ENCODE measurements at regions not wholly inside any gene's neighbourhood (a gene's known extent, or its start where the extent isn't known, plus 50 kb on each side); places are given as distances from the start of the nearest gene placed in this dataset.
A peak's percentile ranks its signal among the peaks of the same experiment; 100 is the strongest.

GRCh38 chr15:48049736-48050135 lies 71.1 kb upstream of the SLC24A5 start:
- Histone ChIP-seq H3K4me3 (ENCODE audit: low read length) (no peak overlapping the region), H3K27me3 (ENCODE audit: control insufficient read depth, insufficient read depth) (no peaks in the 10 kb centered on the region), H3K27ac (ENCODE audit: low read length) (no peak overlapping the region), H3K9me3 (ENCODE audit: control insufficient read depth, low read length) (no peaks in the 10 kb centered on the region), H3K4me1 (ENCODE audit: control insufficient read depth, insufficient read depth, low read length) (no peaks in the 10 kb centered on the region)
- intact Hi-C loops (cut with DNase I), result no loop called here
- no peak for ATAC-seq
- DNase-seq, result no peak

- DNase-seq, result no peak
- Histone ChIP-seq H3K27me3 (ENCODE audit: control insufficient read depth, insufficient read depth) (no peaks in the 10 kb centered on the region), H3K4me1 (ENCODE audit: control insufficient read depth, insufficient read depth, low read length) (no peaks in the 10 kb centered on the region), H3K4me3 (ENCODE audit: low read length) (no peak overlapping the region), H3K27ac (ENCODE audit: low read length) (no peak overlapping the region), H3K9me3 (ENCODE audit: control insufficient read depth, low read length) (no peaks in the 10 kb centered on the region)
- intact Hi-C loops (cut with DNase I), result no loop called here
- 49% methylated on average over 2 of the region's 2 CpGs for WGBS
- no peak for ATAC-seq
These were observed 67.8 kb upstream of the SLC24A5 start for GRCh38 chr15:48052946-48053345.

- H3K27me3 ChIP-seq (ENCODE audit: control insufficient read depth, insufficient read depth), result no peaks in the 10 kb centered on the region
- ATAC-seq, result no peak
- intact Hi-C loops (cut with DNase I), result no loop called here
- no peak overlapping the region for H3K4me3 ChIP-seq (ENCODE audit: low read length)
- H3K27ac ChIP-seq (ENCODE audit: low read length), result no peak overlapping the region
- H3K4me1 ChIP-seq (ENCODE audit: control insufficient read depth, insufficient read depth, low read length), result no peaks in the 10 kb centered on the region
- DNase-seq, result no peak
- H3K9me3 ChIP-seq (ENCODE audit: control insufficient read depth, low read length), result no peaks in the 10 kb centered on the region
These were observed 62.4 kb upstream of the SLC24A5 start for GRCh38 chr15:48058371-48058770.

- ATAC-seq (peak; percentile 61 to 78), DNase-seq (peak; percentile 54 to 85 (median 81))
- intact Hi-C loops (cut with DNase I), result no loop called here
- Histone ChIP-seq H3K4me1 (ENCODE audit: control insufficient read depth, insufficient read depth, low read length) (no peaks in the 10 kb centered on the region), H3K27ac (ENCODE audit: low read length) (no peak overlapping the region), H3K9me3 (ENCODE audit: control insufficient read depth, low read length) (no peaks in the 10 kb centered on the region), H3K27me3 (ENCODE audit: control insufficient read depth, insufficient read depth) (no peaks in the 10 kb centered on the region), H3K4me3 (ENCODE audit: low read length) (peak overlapping the region; percentile 18)
- 29% methylated on average over 7 of the region's 7 CpGs for WGBS
These were observed 61.0 kb upstream of the SLC24A5 start for GRCh38 chr15:48059791-48060190.

GRCh38 chr15:48060396-48060795 lies 60.4 kb upstream of the SLC24A5 start:
- DNase-seq (no peak), ATAC-seq (no peak)
- H3K4me1 ChIP-seq (ENCODE audit: control insufficient read depth, insufficient read depth, low read length), result no peaks in the 10 kb centered on the region
- H3K4me3 ChIP-seq (ENCODE audit: low read length), result no peak overlapping the region
- WGBS, result 85% methylated on average over 1 of the region's 1 CpG
- no peak overlapping the region for H3K27ac ChIP-seq (ENCODE audit: low read length)
- intact Hi-C loops (cut with DNase I), result no loop called here
- no peaks in the 10 kb centered on the region for H3K9me3 ChIP-seq (ENCODE audit: control insufficient read depth, low read length)
- no peaks in the 10 kb centered on the region for H3K27me3 ChIP-seq (ENCODE audit: control insufficient read depth, insufficient read depth)

- Histone ChIP-seq H3K4me1 (ENCODE audit: control insufficient read depth, insufficient read depth, low read length) (no peaks in the 10 kb centered on the region), H3K27ac (ENCODE audit: low read length) (no peak overlapping the region), H3K4me3 (ENCODE audit: low read length) (no peak overlapping the region), H3K27me3 (ENCODE audit: control insufficient read depth, insufficient read depth) (no peaks in the 10 kb centered on the region), H3K9me3 (ENCODE audit: control insufficient read depth, low read length) (no peaks in the 10 kb centered on the region)
- intact Hi-C loops (cut with DNase I), result no loop called here
- no peak for DNase-seq
- 89% methylated on average over 6 of the region's 6 CpGs for WGBS
- ATAC-seq, result no peak
These were observed 59.2 kb upstream of the SLC24A5 start for GRCh38 chr15:48061605-48062004.

- DNase-seq, result no peak
- no peaks in the 10 kb centered on the region for H3K27me3 ChIP-seq (ENCODE audit: control insufficient read depth, insufficient read depth)
- no peaks in the 10 kb centered on the region for H3K9me3 ChIP-seq (ENCODE audit: control insufficient read depth, low read length)
- H3K4me3 ChIP-seq (ENCODE audit: low read length), result no peak overlapping the region
- intact Hi-C loops (cut with DNase I), result no loop called here
- 75% methylated on average over 11 of the region's 11 CpGs for WGBS
- H3K27ac ChIP-seq (ENCODE audit: low read length), result no peak overlapping the region
- H3K4me1 ChIP-seq (ENCODE audit: control insufficient read depth, insufficient read depth, low read length), result no peaks in the 10 kb centered on the region
- no peak for ATAC-seq
These were observed 58.5 kb upstream of the SLC24A5 start for GRCh38 chr15:48062148-48062872.

GRCh38 chr15:48063411-48063985 lies 57.3 kb upstream of the SLC24A5 start:
- intact Hi-C loops (cut with DNase I), result no loop called here
- Histone ChIP-seq H3K4me3 (ENCODE audit: low read length) (no peak overlapping the region), H3K27me3 (ENCODE audit: control insufficient read depth, insufficient read depth) (no peaks in the 10 kb centered on the region), H3K9me3 (ENCODE audit: control insufficient read depth, low read length) (no peaks in the 10 kb centered on the region), H3K27ac (ENCODE audit: low read length) (no peak overlapping the region), H3K4me1 (ENCODE audit: control insufficient read depth, insufficient read depth, low read length) (no peaks in the 10 kb centered on the region)
- ATAC-seq, result no peak
- no peak for DNase-seq
- WGBS, result 69% methylated on average over 2 of the region's 2 CpGs

GRCh38 chr15:48064421-48064820 lies 56.4 kb upstream of the SLC24A5 start:
- 63% methylated on average over 2 of the region's 2 CpGs for WGBS
- Histone ChIP-seq H3K4me1 (ENCODE audit: control insufficient read depth, insufficient read depth, low read length) (no peaks in the 10 kb centered on the region), H3K27me3 (ENCODE audit: control insufficient read depth, insufficient read depth) (no peaks in the 10 kb centered on the region), H3K4me3 (ENCODE audit: low read length) (no peak overlapping the region), H3K27ac (ENCODE audit: low read length) (no peak overlapping the region), H3K9me3 (ENCODE audit: control insufficient read depth, low read length) (no peaks in the 10 kb centered on the region)
- ATAC-seq, result no peak
- intact Hi-C loops (cut with DNase I), result no loop called here
- no peak for DNase-seq

GRCh38 chr15:48066456-48066855 lies 54.3 kb upstream of the SLC24A5 start:
- H3K27ac ChIP-seq (ENCODE audit: low read length), result no peak overlapping the region
- ATAC-seq (no peak), DNase-seq (no peak)
- H3K4me3 ChIP-seq (ENCODE audit: low read length), result no peak overlapping the region
- 54% methylated on average over 3 of the region's 3 CpGs for WGBS
- no peaks in the 10 kb centered on the region for H3K4me1 ChIP-seq (ENCODE audit: control insufficient read depth, insufficient read depth, low read length)
- H3K9me3 ChIP-seq (ENCODE audit: control insufficient read depth, low read length), result no peaks in the 10 kb centered on the region
- intact Hi-C loops (cut with DNase I), result no loop called here
- no peaks in the 10 kb centered on the region for H3K27me3 ChIP-seq (ENCODE audit: control insufficient read depth, insufficient read depth)

Measured in right cardiac atrium (tissue), 5 donors.